H1 (cell line): ENCODE measurements at regions not wholly inside any gene's neighbourhood (a gene's known extent, or its start where the extent isn't known, plus 50 kb on each side); places are given as distances from the start of the nearest gene placed in this dataset.

Experiments
- CTCF ChIA-PET: fragments of 300-600 bp; sonication (Branson Sonifier 250); formaldehyde crosslinking; loops from one replicate; lab custom pipeline; 2021; ENCODE audit not compliant: partially characterized antibody; lab: Charles Lee
- POLR2A ChIA-PET: fragments of 300-600 bp; sonication (Branson Sonifier 250); formaldehyde crosslinking; loops from one replicate; lab custom pipeline; 2021; ENCODE audit warnings: inconsistent platforms; ENCODE audit not compliant: partially characterized antibody; lab: Charles Lee
- DNase-seq, 2 experiments: peaks; one replicate each; pipeline versions ENCODE4 v3.0.0 to v3.0.0-alpha.2; 2010 to 2022; ENCODE audit warnings: low spot score in 2 of 2, low read depth in 1 of 2, mixed read lengths in 1 of 2
- FAIRE-seq: peaks from 2 replicates; lab custom pipeline; 2011; peaks lifted over from hg19 to GRCh38; lab: Jason Lieb, UNC
- H2AFZ ChIP-seq: 2 replicates; pipeline ENCODE4 v1.8.1; 2012; ENCODE audit warnings: low read length, inconsistent platforms
- H2AK5ac ChIP-seq: 2 replicates; pipeline ENCODE4 v1.6.1; 2013; ENCODE audit warnings: low read depth, low read length
- H2BK120ac ChIP-seq: replicated peaks from 2 replicates; pipeline ENCODE3; 2013; ENCODE audit warnings: low read depth, low read length, inconsistent platforms
- H2BK12ac ChIP-seq: 2 replicates; pipeline ENCODE4 v1.6.1; 2013; ENCODE audit warnings: low read depth, low read length
- H2BK15ac ChIP-seq: 2 replicates; pipeline ENCODE4 v1.6.1; 2013; ENCODE audit warnings: low read length
- H2BK20ac ChIP-seq: 2 replicates; pipeline ENCODE4 v1.6.1; 2013; ENCODE audit warnings: low read length
- H2BK5ac ChIP-seq: 2 replicates; pipeline ENCODE4 v1.6.1; 2013; ENCODE audit warnings: low read depth, low read length
- H3K14ac ChIP-seq: 2 replicates; pipeline ENCODE4 v1.6.1; 2013; ENCODE audit warnings: inconsistent platforms; ENCODE audit not compliant: insufficient read length
- H3K18ac ChIP-seq: 2 replicates; pipeline ENCODE4 v1.6.1; 2013; ENCODE audit warnings: low read length; ENCODE audit errors: extremely low read depth
- H3K23ac ChIP-seq: 2 replicates; pipeline ENCODE4 v1.6.1; 2013; ENCODE audit warnings: inconsistent platforms; ENCODE audit not compliant: insufficient read length
- H3K23me2 ChIP-seq: 2 replicates; pipeline ENCODE4 v1.6.1; 2013; ENCODE audit warnings: low read depth, low read length
- H3K27ac ChIP-seq: 2 replicates; pipeline ENCODE4 v1.6.1; 2011; ENCODE audit warnings: low read depth, low read length, inconsistent platforms
- H3K27me3 ChIP-seq, 4 experiments: replicated peaks in 1 of 4; 1 replicate in 1 of 4; 2 replicates in 3 of 4; pipeline versions ENCODE4 v1.6.1 to v1.8.1; 2011 to 2013; ENCODE audit warnings: low read length in 3 of 4, mild to moderate bottlenecking in 3 of 4, inconsistent platforms in 2 of 4, mixed read lengths in 2 of 4, moderate library complexity in 1 of 4; ENCODE audit not compliant: control insufficient read depth in 3 of 4, insufficient read depth in 3 of 4; ENCODE audit errors: extremely low read depth in 1 of 4
- H3K36me3 ChIP-seq, 4 experiments: 2 replicates each; pipeline versions ENCODE4 v1.6.1 to v1.8.1; 2011 to 2013; ENCODE audit warnings: mild to moderate bottlenecking in 4 of 4, low read length in 3 of 4, moderate library complexity in 2 of 4, control low read depth in 1 of 4, inconsistent platforms in 1 of 4; ENCODE audit not compliant: insufficient read depth in 4 of 4, control insufficient read depth in 2 of 4
- H3K4ac ChIP-seq: replicated peaks from 2 replicates; pipeline ENCODE3; 2013; ENCODE audit warnings: low read length, low read depth, mixed read lengths, inconsistent platforms; ENCODE audit not compliant: insufficient read length
- H3K4me1 ChIP-seq, 4 experiments: replicated peaks in 1 of 4; 1 replicate in 1 of 4; 2 replicates in 3 of 4; pipeline versions ENCODE4 v1.6.1 to v1.8.1; 2011 to 2013; ENCODE audit warnings: low read length in 3 of 4, inconsistent platforms in 2 of 4, mixed read lengths in 1 of 4; ENCODE audit not compliant: insufficient read depth in 4 of 4, control insufficient read depth in 3 of 4
- H3K4me2 ChIP-seq, 2 experiments: 2 replicates each; pipeline versions ENCODE4 v1.6.1 to v1.8.1; 2011 to 2013; ENCODE audit warnings: low read depth in 2 of 2, low read length in 2 of 2, control low read depth in 1 of 2, inconsistent platforms in 1 of 2, mild to moderate bottlenecking in 1 of 2; ENCODE audit not compliant: insufficient read depth in 1 of 2
- H3K4me3 ChIP-seq, 4 experiments: fragments of 200-600, 300-600 bp in 1 of 4; sonication (generic), shearing (Covaris generic), sonication (Bioruptor Twin) in 1 of 4; 2 replicates each; pipeline versions ENCODE4 v1.5.1 to v1.8.1; 2011 to 2016; ENCODE audit warnings: low read length in 4 of 4, low read depth in 3 of 4, control low read depth in 2 of 4, inconsistent platforms in 2 of 4, mild to moderate bottlenecking in 2 of 4, mixed read lengths in 1 of 4, moderate library complexity in 1 of 4; ENCODE audit not compliant: insufficient read depth in 2 of 4; ENCODE audit errors: extremely low read depth in 1 of 4
- H3K56ac ChIP-seq: replicated peaks from 2 replicates; pipeline ENCODE3; 2013; ENCODE audit warnings: low read depth, mild to moderate bottlenecking, mixed read lengths, low read length, inconsistent platforms; ENCODE audit not compliant: insufficient read length
- H3K79me1 ChIP-seq: 2 replicates; pipeline ENCODE4 v1.6.1; 2013; ENCODE audit warnings: low read depth, low read length, control low read depth
- H3K79me2 ChIP-seq, 2 experiments: 2 replicates each; pipeline versions ENCODE4 v1.6.1 to v1.8.1; 2012 to 2013; ENCODE audit warnings: low read length in 2 of 2, mild to moderate bottlenecking in 2 of 2, inconsistent platforms in 1 of 2; ENCODE audit not compliant: insufficient read depth in 2 of 2, control insufficient read depth in 1 of 2
- H3K9ac ChIP-seq, 4 experiments: replicated peaks in 1 of 4; 1 replicate in 1 of 4; 2 replicates in 3 of 4; pipeline versions ENCODE4 v1.6.1 to v1.8.1; 2011 to 2013; ENCODE audit warnings: low read depth in 3 of 4, low read length in 3 of 4, control low read depth in 2 of 4, mild to moderate bottlenecking in 2 of 4, moderate library complexity in 2 of 4, inconsistent platforms in 1 of 4; ENCODE audit errors: extremely low read depth in 1 of 4
- H3K9me3 ChIP-seq, 2 experiments: 2 replicates each; pipeline versions ENCODE4 v1.6.1 to v1.8.1; 2012 to 2013; ENCODE audit warnings: mild to moderate bottlenecking in 2 of 2, moderate library complexity in 2 of 2, control low read depth in 1 of 2, inconsistent platforms in 1 of 2, low read depth in 1 of 2, low read length in 1 of 2, mixed read lengths in 1 of 2; ENCODE audit not compliant: insufficient read depth in 2 of 2
- H4K20me1 ChIP-seq, 2 experiments: replicated peaks in 1 of 2; 2 replicates each; pipeline versions ENCODE3 to v1.8.1; 2011 to 2013; ENCODE audit warnings: inconsistent platforms in 2 of 2, low read length in 2 of 2, mild to moderate bottlenecking in 1 of 2; ENCODE audit not compliant: insufficient read depth in 2 of 2, control insufficient read depth in 1 of 2
- H4K5ac ChIP-seq: 2 replicates; pipeline ENCODE4 v1.6.1; 2013; ENCODE audit warnings: low read length, low read depth, mixed read lengths, inconsistent platforms; ENCODE audit not compliant: insufficient read length
- H4K8ac ChIP-seq: 2 replicates; pipeline ENCODE4 v1.8.0; 2013; ENCODE audit warnings: mild to moderate bottlenecking, moderate library complexity, low read length, inconsistent platforms; ENCODE audit not compliant: insufficient read depth; ENCODE audit errors: extremely low read depth
- H4K91ac ChIP-seq: replicated peaks from 2 replicates; pipeline ENCODE3; 2013; ENCODE audit warnings: low read length, mixed read lengths, inconsistent platforms; ENCODE audit not compliant: insufficient read length
- CHD2 ChIP-seq: IDR thresholded peaks from 2 replicates; pipeline ENCODE4 v1.6.1; 2012; ENCODE audit warnings: low read length, improper control_type of control experiment
- EZH2 ChIP-seq: fragments of 200-600 bp; sonication (generic); IDR thresholded peaks from 2 replicates; pipeline ENCODE4 v1.7.1; 2012; ENCODE audit warnings: low read depth, mild to moderate bottlenecking, moderate library complexity, low read length, inconsistent platforms; ENCODE audit not compliant: severe bottlenecking
- FOSL1 ChIP-seq: IDR thresholded peaks from 2 replicates; pipeline ENCODE4 v1.6.1; 2011; ENCODE audit warnings: mild to moderate bottlenecking, low read depth, low read length, moderate library complexity; ENCODE audit not compliant: insufficient read depth
- NRF1 ChIP-seq: IDR thresholded peaks from 2 replicates; pipeline ENCODE4 v1.6.1; 2011; ENCODE audit warnings: mild to moderate bottlenecking, low read depth, low read length, improper control_type of control experiment
- WGBS, 2 experiments: shearing (Covaris generic) in 1 of 2; methylation state at CpG; one replicate each; pipeline versions ENCODE4 v1.1.6 to v1.1.7; 2013 to 2015; ENCODE audit warnings: low lambda C conversion rate in 2 of 2, mixed read lengths in 2 of 2, inconsistent platforms in 1 of 2, low coverage in 1 of 2, missing lambda C conversion rate in 1 of 2; ENCODE audit not compliant: insufficient replicate concordance in 2 of 2, insufficient coverage in 1 of 2, insufficient read length in 1 of 2; ENCODE audit errors: extremely low coverage in 1 of 2, missing lambda C conversion rate in 1 of 2; 5-methylcytosine and 5-hydroxymethylcytosine counted together

- H2AFZ ChIP-seq, result no peak overlapping the region
- no peaks in the 10 kb centered on the region for H3K27me3 ChIP-seq
- H3K79me2 ChIP-seq, result no peaks in the 10 kb centered on the region; a peak in 1 of 4 replicates
- no peak overlapping the region for H3K4ac ChIP-seq
- no peak overlapping the region for H4K5ac ChIP-seq
- H3K23ac ChIP-seq, result no peak overlapping the region
- POLR2A ChIA-PET, result no interaction called here
- H2BK20ac ChIP-seq, result no peak overlapping the region
- WGBS, 2 experiments, result 35% methylated on average over 3 of the region's 3 CpGs; no CpG with 5 or more reads in 1 of the 2 experiments
- H3K9me3 ChIP-seq, result no peaks in the 10 kb centered on the region
- no peak overlapping the region for H3K18ac ChIP-seq
- H3K9ac ChIP-seq, result no peak overlapping the region
- DNase-seq, result no peak
- no peak overlapping the region; a peak in 1 of 4 replicates for H3K4me2 ChIP-seq
- H2BK15ac ChIP-seq, result no peak overlapping the region
- H4K20me1 ChIP-seq, result no peaks in the 10 kb centered on the region
- H3K79me1 ChIP-seq, result no peaks in the 10 kb centered on the region
- H2BK12ac ChIP-seq, result no peak overlapping the region
- no peak overlapping the region for H4K8ac ChIP-seq
- H3K36me3 ChIP-seq, result no peaks in the 10 kb centered on the region
- no peak overlapping the region for H3K56ac ChIP-seq
- H3K27ac ChIP-seq, result no peak overlapping the region
- H3K23me2 ChIP-seq, result no peaks in the 10 kb centered on the region; the same call in 1 of the 2 replicates
- H4K91ac ChIP-seq, result no peak overlapping the region
- no peak overlapping the region for H2BK5ac ChIP-seq
- H2BK120ac ChIP-seq, result no peak overlapping the region
- peaks cover 0 to 8% (median 3%) of the 10 kb centered on the region in 4 experiments; a peak in 2 of 7 replicates for H3K4me1 ChIP-seq
- no peak overlapping the region for H3K4me3 ChIP-seq
- no peak overlapping the region for H2AK5ac ChIP-seq
- FAIRE-seq, result no peak
- no peak overlapping the region for H3K14ac ChIP-seq
- CTCF ChIA-PET, result interaction anchor here (0.6 to 0.7 kb wide), 2 partner anchors 18 to 126 kb away, joined by 3 read pairs; no protein-coding TSS in a partner anchor
- TF ChIP-seq NRF1, result no peak
- TF ChIP-seq CHD2, result no peak
- no peak for TF ChIP-seq FOSL1
- TF ChIP-seq EZH2, result no peak
Observed at GRCh38 chr2:144240656-144241339, 279.1 kb downstream of the ZEB2 start.
